ENCODE measurements at regions not wholly inside any gene's neighbourhood (a gene's known extent, or its start where the extent isn't known, plus 50 kb on each side); places are given as distances from the start of the nearest gene placed in this dataset.
A peak's percentile ranks its signal among the peaks of the same experiment; 100 is the strongest.

GRCh38 chr11:122271137-122271536 lies 155.1 kb upstream of the BLID start:
- Histone ChIP-seq H3K27me3 (replicated peaks) (no peaks in the 10 kb centered on the region), H3K27ac (no peak overlapping the region), H3K4me3 (ENCODE audit: low read depth, low read length) (no peak overlapping the region), H3K36me3 (replicated peaks) (no peaks in the 10 kb centered on the region)
- DNase-seq: no peak
- in situ Hi-C loops (cut with HindIII; ENCODE audit: low pct_ligation_motif_present, low sequenced_read_pairs): no loop called here
- TF ChIP-seq CTCF (IDR thresholded peaks at IDR 0.05; ENCODE audit: low read depth, low read length, missing control alignments): no peak

DNA sequence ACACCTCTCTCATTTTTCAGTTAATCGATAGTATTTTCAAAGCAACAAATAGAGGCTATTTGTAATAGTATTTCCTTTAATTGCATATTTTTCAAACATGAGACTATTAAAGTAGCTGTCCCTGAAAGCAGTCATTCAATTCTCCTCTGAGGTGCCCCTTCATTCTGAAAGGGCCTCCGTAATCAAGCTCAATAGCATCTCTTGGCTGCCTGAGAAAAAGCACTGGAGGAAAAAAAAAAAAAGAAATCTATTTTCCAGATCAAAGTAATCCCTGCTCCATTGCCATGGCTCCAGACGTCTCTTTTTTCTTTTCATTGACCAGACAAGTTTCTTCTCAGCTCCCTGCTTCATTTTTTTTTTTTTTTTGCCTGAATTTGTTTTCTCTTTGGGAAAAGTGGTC lies 154.5 kb upstream of the BLID start:
- TF ChIP-seq CTCF (IDR thresholded peaks at IDR 0.05; ENCODE audit: low read depth, low read length, missing control alignments): no peak
- H3K27ac ChIP-seq: no peak overlapping the region
- H3K36me3 ChIP-seq (replicated peaks): no peaks in the 10 kb centered on the region
- in situ Hi-C loops (cut with HindIII; ENCODE audit: low pct_ligation_motif_present, low sequenced_read_pairs): no loop called here
- no peak for DNase-seq
- no peaks in the 10 kb centered on the region for H3K27me3 ChIP-seq (replicated peaks)
- no peak overlapping the region for H3K4me3 ChIP-seq (ENCODE audit: low read depth, low read length)

DNA sequence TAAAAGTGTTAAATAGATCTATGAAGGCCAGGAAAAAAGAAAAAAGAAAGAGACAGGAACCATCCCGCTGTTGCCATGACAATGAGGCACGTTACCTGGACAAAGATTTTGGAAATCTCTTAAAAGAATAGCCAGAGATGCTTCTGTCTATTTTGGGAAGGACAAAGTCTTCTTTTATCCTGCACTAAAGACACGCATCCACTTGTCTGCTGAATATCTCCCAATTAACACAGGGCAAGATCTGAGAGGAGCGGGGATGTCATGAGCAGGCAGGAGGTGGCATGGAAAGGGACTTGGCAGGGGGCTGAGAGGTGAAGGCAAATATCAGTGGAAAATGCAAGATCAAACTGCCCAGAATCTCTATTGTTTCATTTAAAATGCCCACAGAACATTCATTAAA lies 153.8 kb upstream of the BLID start:
- Histone ChIP-seq H3K27me3 (replicated peaks) (no peaks in the 10 kb centered on the region), H3K4me3 (ENCODE audit: low read depth, low read length) (no peak overlapping the region), H3K36me3 (replicated peaks) (no peaks in the 10 kb centered on the region), H3K27ac (no peak overlapping the region)
- TF ChIP-seq CTCF (IDR thresholded peaks at IDR 0.05; ENCODE audit: low read depth, low read length, missing control alignments): no peak
- no peak for DNase-seq
- in situ Hi-C loops (cut with HindIII; ENCODE audit: low pct_ligation_motif_present, low sequenced_read_pairs): no loop called here

- Histone ChIP-seq H3K27me3 (replicated peaks) (no peaks in the 10 kb centered on the region), H3K36me3 (replicated peaks) (no peaks in the 10 kb centered on the region)
- TF ChIP-seq CTCF (IDR thresholded peaks at IDR 0.05; ENCODE audit: low read depth, low read length, missing control alignments): no peak
Measured at GRCh38 chr11:122268601-122269130, 152.7 kb upstream of the BLID start.

DNA sequence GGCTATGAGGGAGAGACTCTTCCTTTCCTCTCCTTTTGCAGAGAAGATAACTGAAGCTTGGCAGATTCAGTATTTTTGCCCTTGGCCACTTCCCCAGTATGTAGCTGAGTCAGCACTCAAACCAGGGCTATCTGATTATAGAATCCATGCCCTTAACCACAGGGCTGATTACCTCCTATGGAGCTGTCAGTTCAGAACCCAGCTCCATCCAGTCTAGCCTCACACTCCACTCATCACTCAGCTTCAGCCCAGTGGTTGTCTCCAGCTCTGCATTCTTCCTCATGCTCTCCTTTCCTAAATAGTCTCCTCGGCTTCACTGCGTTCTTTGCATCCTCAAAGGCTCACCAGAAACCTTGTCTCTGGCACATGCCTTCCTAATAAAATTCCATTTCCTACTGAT lies 151.6 kb upstream of the BLID start:
- DNase-seq: peak; percentile 64
- Histone ChIP-seq H3K36me3 (replicated peaks) (no peaks in the 10 kb centered on the region), H3K4me3 (ENCODE audit: low read depth, low read length) (no peak overlapping the region), H3K27me3 (replicated peaks) (no peaks in the 10 kb centered on the region), H3K27ac (no peak overlapping the region)
- TF ChIP-seq CTCF (IDR thresholded peaks at IDR 0.05; ENCODE audit: low read depth, low read length, missing control alignments): peak; percentile 8
- in situ Hi-C loops (cut with HindIII; ENCODE audit: low pct_ligation_motif_present, low sequenced_read_pairs): no loop called here

More at GRCh38 chr11:122268601-122269130, 152.7 kb upstream of the BLID start:
- in situ Hi-C loops (cut with HindIII; ENCODE audit: low pct_ligation_motif_present, low sequenced_read_pairs): no loop called here
- DNase-seq: no peak
- Histone ChIP-seq H3K4me3 (ENCODE audit: low read depth, low read length) (no peak overlapping the region), H3K27ac (no peak overlapping the region)

GRCh38 chr11:122265981-122266380 lies 150.0 kb upstream of the BLID start:
- no peak for TF ChIP-seq CTCF (IDR thresholded peaks at IDR 0.05; ENCODE audit: low read depth, low read length, missing control alignments)
- DNase-seq: no peak
- in situ Hi-C loops (cut with HindIII; ENCODE audit: low pct_ligation_motif_present, low sequenced_read_pairs): no loop called here
- H3K27me3 ChIP-seq (replicated peaks): no peaks in the 10 kb centered on the region
- no peak overlapping the region for H3K4me3 ChIP-seq (ENCODE audit: low read depth, low read length)
- H3K27ac ChIP-seq: no peak overlapping the region
- no peaks in the 10 kb centered on the region for H3K36me3 ChIP-seq (replicated peaks)
